GM23248 (cell line): ENCODE measurements at regions not wholly inside any gene's neighbourhood (a gene's known extent, or its start where the extent isn't known, plus 50 kb on each side); places are given as distances from the start of the nearest gene placed in this dataset.

Experiments
- EZH2 ChIP-seq: fragments of 200-600 bp; sonication (generic); IDR thresholded peaks from 2 replicates; pipeline ENCODE4 v1.6.1; 2018; ENCODE audit warnings: antibody characterized with exemption, mild to moderate bottlenecking; ENCODE audit not compliant: insufficient read depth, poor library complexity, severe bottlenecking
- EZH2phosphoT487 ChIP-seq: fragments of 200-600 bp; sonication (generic); IDR thresholded peaks from 2 replicates; pipeline ENCODE4 v1.6.1; 2018; ENCODE audit warnings: antibody characterized with exemption, moderate library complexity, mild to moderate bottlenecking, low read depth; ENCODE audit not compliant: insufficient read depth

- no peak for TF ChIP-seq EZH2phosphoT487
- TF ChIP-seq EZH2: no peak
Observed at GRCh38 chr12:91983935-91984334, 161.7 kb downstream of the BTG1 start.
